Skeletal muscle satellite cell (primary cell): ENCODE measurements at regions not wholly inside any gene's neighbourhood (a gene's known extent, or its start where the extent isn't known, plus 50 kb on each side); places are given as distances from the start of the nearest gene placed in this dataset.
"Not testable (repeated sequence)": the region's sequence is repeated elsewhere in the genome, so short reads cannot be mapped to it uniquely, and the experiment has no call there.

Source experiments
- H3K27me3 ChIP-seq: 2 replicates; pipeline ENCODE4 v1.7.0; 2013; ENCODE audit warnings: low read length; ENCODE audit not compliant: control insufficient read depth, insufficient read depth
- H3K36me3 ChIP-seq: 2 replicates; pipeline ENCODE4 v1.7.0; 2013; ENCODE audit warnings: mild to moderate bottlenecking, control low read depth, low read length; ENCODE audit not compliant: insufficient read depth
- H3K4me1 ChIP-seq: 2 replicates; pipeline ENCODE4 v1.7.0; 2013; ENCODE audit warnings: low read length; ENCODE audit not compliant: control insufficient read depth, insufficient read depth
- H3K4me2 ChIP-seq: 2 replicates; pipeline ENCODE4 v1.7.0; 2013; ENCODE audit warnings: mild to moderate bottlenecking, low read length
- H3K4me3 ChIP-seq: 2 replicates; pipeline ENCODE4 v1.7.0; 2013; ENCODE audit warnings: low read length
- H3K9ac ChIP-seq: 2 replicates; pipeline ENCODE4 v1.7.0; 2013; ENCODE audit warnings: mild to moderate bottlenecking, low read depth, low read length, moderate library complexity
- H3K9me3 ChIP-seq: replicated peaks from 2 replicates; pipeline ENCODE4 v1.7.0; 2013; ENCODE audit warnings: mild to moderate bottlenecking, control low read depth, low read length

- not testable (repeated sequence) for H3K4me3 ChIP-seq, H3K4me1 ChIP-seq, H3K36me3 ChIP-seq, H3K9ac ChIP-seq, H3K9me3 ChIP-seq, H3K27me3 ChIP-seq, H3K4me2 ChIP-seq
Measured at GRCh38 chr17:20716481-20716880, 137.0 kb downstream of the CDRT15L2 start.

- no peak overlapping the region for H3K4me2 ChIP-seq
- H3K4me3 ChIP-seq: no peak overlapping the region
- no peak overlapping the region for H3K9ac ChIP-seq
- no peaks in the 10 kb centered on the region for H3K36me3 ChIP-seq
- no peaks in the 10 kb centered on the region for H3K27me3 ChIP-seq
- no peaks in the 10 kb centered on the region for H3K9me3 ChIP-seq
- H3K4me1 ChIP-seq: no peaks in the 10 kb centered on the region
Measured at GRCh38 chr17:20721171-20721570, 141.6 kb downstream of the CDRT15L2 start.

- not testable (repeated sequence) for H3K36me3 ChIP-seq, H3K4me1 ChIP-seq, H3K9ac ChIP-seq, H3K4me3 ChIP-seq, H3K9me3 ChIP-seq, H3K27me3 ChIP-seq, H3K4me2 ChIP-seq
Measured at GRCh38 chr17:20724391-20724790, 144.9 kb downstream of the CDRT15L2 start.

GRCh38 chr17:20727201-20727600 lies 147.7 kb downstream of the CDRT15L2 start:
- H3K9ac ChIP-seq, H3K36me3 ChIP-seq, H3K9me3 ChIP-seq, H3K4me1 ChIP-seq, H3K4me2 ChIP-seq, H3K27me3 ChIP-seq, H3K4me3 ChIP-seq: not testable (repeated sequence)

GRCh38 chr17:20728181-20728580 lies 148.7 kb downstream of the CDRT15L2 start:
- no peak overlapping the region for H3K9ac ChIP-seq

GRCh38 chr17:20731131-20731530 lies 151.6 kb downstream of the CDRT15L2 start:
- H3K27me3 ChIP-seq, H3K36me3 ChIP-seq, H3K4me2 ChIP-seq, H3K9ac ChIP-seq, H3K4me1 ChIP-seq, H3K9me3 ChIP-seq, H3K4me3 ChIP-seq: not testable (repeated sequence)

More at GRCh38 chr17:20728181-20728580, 148.7 kb downstream of the CDRT15L2 start:
- Histone ChIP-seq H3K4me3 (no peak overlapping the region), H3K9me3 (no peaks in the 10 kb centered on the region), H3K4me1 (no peaks in the 10 kb centered on the region), H3K4me2 (no peak overlapping the region), H3K27me3 (no peaks in the 10 kb centered on the region), H3K36me3 (no peaks in the 10 kb centered on the region)

GRCh38 chr17:20733923-20734322 lies 154.4 kb downstream of the CDRT15L2 start:
- Histone ChIP-seq H3K4me3 (no peak overlapping the region), H3K4me2 (no peak overlapping the region), H3K36me3 (no peaks in the 10 kb centered on the region), H3K9ac (no peak overlapping the region), H3K27me3 (peaks cover 8% of the 10 kb centered on the region), H3K9me3 (no peaks in the 10 kb centered on the region), H3K4me1 (no peaks in the 10 kb centered on the region)

GRCh38 chr17:20735796-20736195 lies 156.3 kb downstream of the CDRT15L2 start:
- H3K9me3 ChIP-seq: no peaks in the 10 kb centered on the region
- H3K4me1 ChIP-seq: no peaks in the 10 kb centered on the region
- H3K36me3 ChIP-seq: no peaks in the 10 kb centered on the region
- H3K9ac ChIP-seq: no peak overlapping the region
- no peak overlapping the region for H3K4me2 ChIP-seq
- no peak overlapping the region for H3K4me3 ChIP-seq
- H3K27me3 ChIP-seq: peaks cover 17% of the 10 kb centered on the region

GRCh38 chr17:20737636-20738035 lies 158.1 kb downstream of the CDRT15L2 start:
- not testable (repeated sequence) for H3K9ac ChIP-seq, H3K36me3 ChIP-seq, H3K4me2 ChIP-seq, H3K4me3 ChIP-seq, H3K9me3 ChIP-seq, H3K4me1 ChIP-seq
- H3K27me3 ChIP-seq: peaks cover 28% of the 10 kb centered on the region

- H3K36me3 ChIP-seq: no peaks in the 10 kb centered on the region
- no peak overlapping the region for H3K4me3 ChIP-seq
- H3K4me2 ChIP-seq: no peak overlapping the region
- H3K27me3 ChIP-seq: no peaks in the 10 kb centered on the region
- no peak overlapping the region for H3K9ac ChIP-seq
- H3K4me1 ChIP-seq: peaks cover 5% of the 10 kb centered on the region
- no peaks in the 10 kb centered on the region for H3K9me3 ChIP-seq
Measured at GRCh38 chr17:20771104-20771503, 191.6 kb downstream of the CDRT15L2 start.

GRCh38 chr17:20774472-20775135 lies 195.1 kb downstream of the CDRT15L2 start:
- H3K4me2 ChIP-seq: no peak overlapping the region
- no peaks in the 10 kb centered on the region for H3K27me3 ChIP-seq
- no peak overlapping the region for H3K9ac ChIP-seq
- H3K9me3 ChIP-seq: no peaks in the 10 kb centered on the region
- no peaks in the 10 kb centered on the region for H3K36me3 ChIP-seq
- H3K4me1 ChIP-seq: peaks cover 5% of the 10 kb centered on the region
- no peak overlapping the region for H3K4me3 ChIP-seq

GRCh38 chr17:20775331-20775730 lies 195.8 kb downstream of the CDRT15L2 start:
- Histone ChIP-seq H3K4me2 (no peak overlapping the region), H3K27me3 (no peaks in the 10 kb centered on the region), H3K4me1 (peaks cover 5% of the 10 kb centered on the region), H3K36me3 (no peaks in the 10 kb centered on the region), H3K4me3 (no peak overlapping the region), H3K9me3 (no peaks in the 10 kb centered on the region), H3K9ac (no peak overlapping the region)
